Pancreas (tissue), 10 donors: ENCODE measurements at regions not wholly inside any gene's neighbourhood (a gene's known extent, or its start where the extent isn't known, plus 50 kb on each side); places are given as distances from the start of the nearest gene placed in this dataset.

Experiments used
- ATAC-seq, 4 donors: fragments of 200-7000 bp; cut with Tn5 transposase; one replicate each; pipeline versions ENCODE4 v1.8.0 to v1.9.1; 2020; ENCODE audit warnings: mild to moderate bottlenecking in 4 of 4, moderate library complexity in 4 of 4
- DNase-seq, 6 donors: peaks; one replicate each; pipeline ENCODE4 v3.0.0-alpha.2; 2020
- FAIRE-seq: peaks from 2 replicates; lab custom pipeline; 2012; peaks lifted over from hg19 to GRCh38; lab: Jason Lieb, UNC
- H3K27ac ChIP-seq, 4 donors: fragments of 200-600 bp; sonication (generic); 1 replicate in 3 of 4; 2 replicates in 1 of 4; pipeline versions ENCODE4 v1.5.0 to v1.8.0; 2020
- H3K27me3 ChIP-seq, 4 donors: fragments of 200-600 bp; one replicate each; pipeline ENCODE4 v1.8.0; 2021
- H3K36me3 ChIP-seq, 3 donors: fragments of 200-600 bp; sonication (generic) in 1 of 3; one replicate each; pipeline versions ENCODE4 v1.5.0 to v1.8.0; 2020 to 2021
- H3K4me1 ChIP-seq, 3 donors: fragments of 200-600 bp; one replicate each; pipeline ENCODE4 v1.8.0; 2021
- H3K4me3 ChIP-seq, 4 donors: fragments of 200-600 bp; sonication (generic) in 2 of 4; one replicate each; pipeline versions ENCODE4 v1.5.0 to v1.8.0; 2020 to 2021
- H3K9me3 ChIP-seq, 4 donors: fragments of 200-600 bp; one replicate each; pipeline ENCODE4 v1.8.0; 2021
- WGBS, 2 donors: extraction: QIAGEN DNeasy Blood & Tissue Kit; methylation state at CpG; one replicate each; pipeline ENCODE4 v1.1.7; 2013; 5-methylcytosine and 5-hydroxymethylcytosine counted together
- intact Hi-C, 3 donors: fragments of 100-400 bp; cut with DNase I; formaldehyde crosslinking; loops; one replicate each; pipeline versions ENCODE4 v1.11.1 to v1.14.2; 2022
- TF ChIP-seq, protein P1 (sequence below), 4 donors: fragments of 200-600 bp; sonication (generic) in 3 of 4; IDR thresholded peaks; one replicate each; pipeline versions ENCODE4 v1.5.0 to v1.8.0; 2021; ENCODE audit warnings: antibody characterized with exemption in 4 of 4
- donor health status: healthy with polysubstance abuse.
- donor health status: DM: no; HTN: no; CAD: no; lungs with moderate emphysema.
- donor health status: DM: no; HTN: no; CAD: no.
- donor health status: control.
- donor health status: control.
- donor health status: Bipolar disorder and iron deficiency.
- donor health status: DM: yes; HTN: yes; CAD: no.
- donor health status: DM: no; HTN: no; CAD: no.
- donor health status: DM: no; HTN: no; CAD: no.
- donor health status: DM: yes; HTN: yes; CAD: no.

DNA sequence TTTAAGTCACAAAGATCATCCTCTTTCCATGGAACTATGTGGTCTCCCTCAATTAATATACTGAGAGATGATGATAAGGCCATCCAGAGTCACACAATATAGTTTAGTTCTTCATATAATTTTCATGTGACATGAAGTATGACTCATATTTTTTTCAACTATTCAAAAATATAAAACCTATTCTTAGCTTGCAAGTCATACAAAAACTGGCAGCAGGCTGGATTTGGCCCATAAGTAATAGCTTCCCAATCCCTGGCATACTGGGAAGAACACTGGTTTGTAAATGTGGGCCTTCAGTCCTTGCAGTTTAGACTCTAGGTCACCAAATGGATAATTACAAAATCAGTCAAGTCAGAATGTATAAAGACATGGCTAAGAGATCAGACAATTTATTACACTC, 356.6 kb downstream of the PPP1R3A start:
- no peaks in the 10 kb centered on the region for H3K36me3 ChIP-seq
- TF ChIP-seq, protein P1, sequence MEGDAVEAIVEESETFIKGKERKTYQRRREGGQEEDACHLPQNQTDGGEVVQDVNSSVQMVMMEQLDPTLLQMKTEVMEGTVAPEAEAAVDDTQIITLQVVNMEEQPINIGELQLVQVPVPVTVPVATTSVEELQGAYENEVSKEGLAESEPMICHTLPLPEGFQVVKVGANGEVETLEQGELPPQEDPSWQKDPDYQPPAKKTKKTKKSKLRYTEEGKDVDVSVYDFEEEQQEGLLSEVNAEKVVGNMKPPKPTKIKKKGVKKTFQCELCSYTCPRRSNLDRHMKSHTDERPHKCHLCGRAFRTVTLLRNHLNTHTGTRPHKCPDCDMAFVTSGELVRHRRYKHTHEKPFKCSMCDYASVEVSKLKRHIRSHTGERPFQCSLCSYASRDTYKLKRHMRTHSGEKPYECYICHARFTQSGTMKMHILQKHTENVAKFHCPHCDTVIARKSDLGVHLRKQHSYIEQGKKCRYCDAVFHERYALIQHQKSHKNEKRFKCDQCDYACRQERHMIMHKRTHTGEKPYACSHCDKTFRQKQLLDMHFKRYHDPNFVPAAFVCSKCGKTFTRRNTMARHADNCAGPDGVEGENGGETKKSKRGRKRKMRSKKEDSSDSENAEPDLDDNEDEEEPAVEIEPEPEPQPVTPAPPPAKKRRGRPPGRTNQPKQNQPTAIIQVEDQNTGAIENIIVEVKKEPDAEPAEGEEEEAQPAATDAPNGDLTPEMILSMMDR (IDR thresholded peaks at IDR 0.05) = no peak
- no peak for DNase-seq
- no peaks in the 10 kb centered on the region for H3K4me1 ChIP-seq
- intact Hi-C loops = no loop called here
- H3K4me3 ChIP-seq = no peak overlapping the region
- no peak overlapping the region for H3K27ac ChIP-seq
- no peaks in the 10 kb centered on the region for H3K9me3 ChIP-seq
- no peak for FAIRE-seq
- no peak for ATAC-seq
- H3K27me3 ChIP-seq = no peaks in the 10 kb centered on the region

DNA sequence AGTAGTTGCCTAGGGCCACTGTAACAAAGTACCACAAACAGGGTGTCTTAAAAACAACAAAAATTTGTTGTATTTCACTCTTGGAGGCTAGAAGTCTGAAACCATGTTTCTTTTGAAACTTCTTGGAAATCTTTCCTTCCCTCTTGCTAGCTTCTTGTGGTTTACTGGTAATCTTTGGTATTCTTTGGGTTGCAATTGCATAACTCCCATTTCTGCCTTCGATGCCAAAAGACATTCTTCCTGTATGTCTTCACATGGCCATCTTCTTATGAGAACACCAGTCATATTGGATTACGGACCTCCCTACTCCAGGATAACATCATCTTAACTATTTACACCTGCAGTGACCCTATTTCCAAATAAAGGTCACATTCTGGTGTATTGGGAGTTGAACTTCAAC, 357.4 kb downstream of the PPP1R3A start:
- H3K27ac ChIP-seq = no peak overlapping the region
- TF ChIP-seq, protein P1 (IDR thresholded peaks at IDR 0.05) = no peak
- H3K4me1 ChIP-seq = no peaks in the 10 kb centered on the region
- H3K9me3 ChIP-seq = no peaks in the 10 kb centered on the region
- intact Hi-C loops = no loop called here
- no peaks in the 10 kb centered on the region for H3K27me3 ChIP-seq
- DNase-seq (no peak), ATAC-seq (no peak), FAIRE-seq (no peak)
- H3K4me3 ChIP-seq = no peak overlapping the region
- 28 to 79% methylated on average over 2 of the region's 2 CpGs for WGBS, 2 donors
- H3K36me3 ChIP-seq = no peaks in the 10 kb centered on the region

DNA sequence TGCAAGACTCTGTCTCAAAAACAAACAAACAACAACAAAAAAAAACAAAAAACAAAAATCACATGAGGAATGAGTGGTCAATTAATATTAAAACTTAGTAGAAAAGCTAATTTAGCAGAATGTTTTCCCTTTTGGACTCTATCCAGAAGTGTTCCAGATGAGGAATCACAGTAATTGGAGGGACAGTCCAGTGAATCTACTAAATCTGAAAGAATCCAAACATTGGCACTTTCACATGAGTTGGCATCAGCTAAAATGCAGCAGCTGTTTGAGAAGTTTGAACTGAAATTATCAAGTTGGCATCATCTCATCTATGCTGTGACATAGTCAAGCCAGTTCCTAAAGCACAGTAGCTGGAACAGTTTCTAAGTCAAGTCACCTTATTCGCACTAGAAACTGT, 367.8 kb downstream of the PPP1R3A start:
- no peak overlapping the region for H3K4me3 ChIP-seq
- FAIRE-seq (no peak), DNase-seq (no peak), ATAC-seq (no peak)
- intact Hi-C loops = no loop called here
- no peaks in the 10 kb centered on the region for H3K4me1 ChIP-seq
- no peaks in the 10 kb centered on the region for H3K36me3 ChIP-seq
- H3K27me3 ChIP-seq = no peaks in the 10 kb centered on the region
- TF ChIP-seq, protein P1 (IDR thresholded peaks at IDR 0.05) = no peak
- 66 to 81% methylated on average over 1 of the region's 1 CpG for WGBS, 2 donors
- H3K27ac ChIP-seq = no peak overlapping the region
- no peaks in the 10 kb centered on the region for H3K9me3 ChIP-seq

DNA sequence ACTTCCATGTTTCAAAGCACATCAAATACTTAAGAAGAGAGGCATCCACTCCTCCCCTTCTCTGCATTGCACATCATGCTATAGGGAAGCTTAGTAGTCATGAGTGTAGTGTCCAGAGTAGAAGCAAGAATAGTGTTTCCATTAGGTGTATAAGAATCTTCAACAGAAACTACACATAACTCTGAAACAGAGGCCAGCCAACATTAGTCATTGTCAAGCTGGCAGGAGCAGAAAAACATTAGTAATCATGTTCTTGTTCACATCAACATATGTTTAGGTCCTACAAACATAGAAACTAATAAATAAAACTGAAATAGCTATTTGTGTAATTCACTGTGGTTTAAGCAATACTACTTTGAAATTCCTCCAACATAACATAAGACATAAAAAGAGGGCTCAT, 370.2 kb downstream of the PPP1R3A start:
- H3K27ac ChIP-seq = no peak overlapping the region
- H3K27me3 ChIP-seq = no peaks in the 10 kb centered on the region
- DNase-seq (no peak), FAIRE-seq (no peak), ATAC-seq (no peak)
- no peaks in the 10 kb centered on the region for H3K9me3 ChIP-seq
- TF ChIP-seq, protein P1 (IDR thresholded peaks at IDR 0.05) = no peak
- no peaks in the 10 kb centered on the region for H3K36me3 ChIP-seq
- H3K4me1 ChIP-seq = no peaks in the 10 kb centered on the region
- intact Hi-C loops = no loop called here
- no peak overlapping the region for H3K4me3 ChIP-seq

DNA sequence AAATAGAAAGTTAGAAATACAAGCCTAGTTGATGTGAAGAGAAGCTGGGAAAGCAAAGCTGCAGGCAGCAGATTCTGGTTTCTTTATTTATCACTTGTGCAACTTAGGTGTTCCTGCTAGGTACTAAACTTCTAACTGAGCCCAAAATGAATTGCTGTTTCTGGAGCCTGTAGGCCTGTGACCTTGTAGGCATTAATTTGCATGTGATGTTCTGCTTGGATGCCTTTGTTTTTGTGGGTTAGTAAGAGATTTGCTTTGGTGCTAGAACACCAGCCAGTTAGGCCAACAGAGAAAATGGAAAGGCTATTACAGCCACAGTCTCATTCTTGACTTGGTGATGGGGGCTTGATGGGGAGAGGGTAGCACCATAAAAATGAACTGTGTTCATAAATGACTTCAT, 370.7 kb downstream of the PPP1R3A start:
- ATAC-seq (no peak), DNase-seq (no peak), FAIRE-seq (no peak)
- TF ChIP-seq, protein P1 (IDR thresholded peaks at IDR 0.05) = no peak
- no peaks in the 10 kb centered on the region for H3K4me1 ChIP-seq
- no peak overlapping the region for H3K4me3 ChIP-seq
- intact Hi-C loops = no loop called here
- H3K36me3 ChIP-seq = no peaks in the 10 kb centered on the region
- H3K9me3 ChIP-seq = no peaks in the 10 kb centered on the region
- H3K27me3 ChIP-seq = no peaks in the 10 kb centered on the region
- no peak overlapping the region for H3K27ac ChIP-seq
